ENCODE measurements at regions not wholly inside any gene's neighbourhood (a gene's known extent, or its start where the extent isn't known, plus 50 kb on each side); places are given as distances from the start of the nearest gene placed in this dataset.

- TF ChIP-seq, protein P1, sequence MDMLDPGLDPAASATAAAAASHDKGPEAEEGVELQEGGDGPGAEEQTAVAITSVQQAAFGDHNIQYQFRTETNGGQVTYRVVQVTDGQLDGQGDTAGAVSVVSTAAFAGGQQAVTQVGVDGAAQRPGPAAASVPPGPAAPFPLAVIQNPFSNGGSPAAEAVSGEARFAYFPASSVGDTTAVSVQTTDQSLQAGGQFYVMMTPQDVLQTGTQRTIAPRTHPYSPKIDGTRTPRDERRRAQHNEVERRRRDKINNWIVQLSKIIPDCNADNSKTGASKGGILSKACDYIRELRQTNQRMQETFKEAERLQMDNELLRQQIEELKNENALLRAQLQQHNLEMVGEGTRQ (IDR thresholded peaks at IDR 0.05; ENCODE audit: low read depth, low read length) = no peak
- TF ChIP-seq, protein P1 (CRISPR knock-in tag; IDR thresholded peaks at IDR 0.05; ENCODE audit: borderline replicate concordance) = no peak
These were observed 109.7 kb downstream of the NUFIP1 start (continued) for GRCh38 chr13:44879452-44880058.

GRCh38 chr13:44876782-44877324, 112.4 kb downstream of the NUFIP1 start:
- no peak for FAIRE-seq
- no peak overlapping the region for H2AFZ ChIP-seq (ENCODE audit: low read length)
- intact Hi-C loops (cut with micrococcal nuclease; ENCODE audit: unreplicated experiment) (loop anchor here (5.0 kb wide), 1 partner anchor 395 kb away; no protein-coding TSS in a partner anchor), in situ Hi-C loops (cut with HindIII; ENCODE audit: extremely low pct_ligation_motif_present, low pct_unique_long_range_greater_than_20kb) (loop anchor here (10.0 kb wide), 1 partner anchor 402 kb away; no protein-coding TSS in a partner anchor)
- CTCF ChIA-PET (ENCODE audit: low intra/inter-chr PET ratio, low total read pairs) = no interaction called here
- 92% methylated on average over 14 of the region's 22 CpGs for WGBS (ENCODE audit: low lambda C conversion rate)
- no peaks in the 10 kb centered on the region for H3K79me2 ChIP-seq (ENCODE audit: insufficient read depth, low read length)
- no peak overlapping the region for H3K4me3 ChIP-seq (replicated peaks in 1 of 3; ENCODE audit: insufficient read depth in 1 of 3, low read depth in 2 of 3, low read length in 3 of 3)
- peaks cover 16% of the 10 kb centered on the region for H3K4me1 ChIP-seq (ENCODE audit: insufficient read depth, low read length)
- no peak overlapping the region for H3K27ac ChIP-seq (ENCODE audit: extremely low read length, insufficient read depth, low read length)
- BruUV-seq (replicated peaks) = no TSS peak
- H4K20me1 ChIP-seq (ENCODE audit: insufficient read depth, low read length) = no peaks in the 10 kb centered on the region
- no peak for ATAC-seq
- DNase-seq (ENCODE audit: low spot score) = no peak
- POLR2A ChIA-PET = no interaction called here
- H3K27me3 ChIP-seq (ENCODE audit: control insufficient read depth in 1 of 2, insufficient read depth in 2 of 2, low read length in 2 of 2) = no peaks in the 10 kb centered on the region; a peak in 1 of 5 replicates
- no peaks in the 10 kb centered on the region; the same call in 1 of the 2 replicates for H3K9me3 ChIP-seq (ENCODE audit: low read length)
- H3K9ac ChIP-seq (ENCODE audit: insufficient read depth, low read depth, low read length) = no peak overlapping the region
- TF ChIP-seq, protein P2, sequence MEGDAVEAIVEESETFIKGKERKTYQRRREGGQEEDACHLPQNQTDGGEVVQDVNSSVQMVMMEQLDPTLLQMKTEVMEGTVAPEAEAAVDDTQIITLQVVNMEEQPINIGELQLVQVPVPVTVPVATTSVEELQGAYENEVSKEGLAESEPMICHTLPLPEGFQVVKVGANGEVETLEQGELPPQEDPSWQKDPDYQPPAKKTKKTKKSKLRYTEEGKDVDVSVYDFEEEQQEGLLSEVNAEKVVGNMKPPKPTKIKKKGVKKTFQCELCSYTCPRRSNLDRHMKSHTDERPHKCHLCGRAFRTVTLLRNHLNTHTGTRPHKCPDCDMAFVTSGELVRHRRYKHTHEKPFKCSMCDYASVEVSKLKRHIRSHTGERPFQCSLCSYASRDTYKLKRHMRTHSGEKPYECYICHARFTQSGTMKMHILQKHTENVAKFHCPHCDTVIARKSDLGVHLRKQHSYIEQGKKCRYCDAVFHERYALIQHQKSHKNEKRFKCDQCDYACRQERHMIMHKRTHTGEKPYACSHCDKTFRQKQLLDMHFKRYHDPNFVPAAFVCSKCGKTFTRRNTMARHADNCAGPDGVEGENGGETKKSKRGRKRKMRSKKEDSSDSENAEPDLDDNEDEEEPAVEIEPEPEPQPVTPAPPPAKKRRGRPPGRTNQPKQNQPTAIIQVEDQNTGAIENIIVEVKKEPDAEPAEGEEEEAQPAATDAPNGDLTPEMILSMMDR (CRISPR knock-in tag; IDR thresholded peaks at IDR 0.05) = 0 out of 2 replicates have a peak, but pooled peaks have one; percentile 17
- TF ChIP-seq NKX3-1 (CRISPR knock-in tag; IDR thresholded peaks at IDR 0.05) (no peak), CBX5 (CRISPR knock-in tag; IDR thresholded peaks at IDR 0.05; ENCODE audit: borderline replicate concordance) (no peak), RFX5 (IDR thresholded peaks at IDR 0.05; ENCODE audit: low read depth, low read length) (no peak)
- H3K36me3 ChIP-seq (replicated peaks in 1 of 2; ENCODE audit: control insufficient read depth in 1 of 2, insufficient read depth in 2 of 2, low read length in 2 of 2) = no peaks in the 10 kb centered on the region
- no peak overlapping the region for H3K4me2 ChIP-seq (ENCODE audit: low read depth, low read length)
